Stimulated activated CD4-positive, alpha-beta T cell treated with anti-CD3 and anti-CD28 coated beads, Interleukin-1b, Interleukin-23, amount 100 ng/mL, for 24 hours (primary cell): ENCODE measurements at regions not wholly inside any gene's neighbourhood (a gene's known extent, or its start where the extent isn't known, plus 50 kb on each side); places are given as distances from the start of the nearest gene placed in this dataset.

Source experiments
- DNase-seq, 4 experiments: peaks; one replicate each; pipeline ENCODE4 v3.0.0-alpha.2; 2020; ENCODE audit warnings: low read depth in 4 of 4, low spot score in 1 of 4

DNA sequence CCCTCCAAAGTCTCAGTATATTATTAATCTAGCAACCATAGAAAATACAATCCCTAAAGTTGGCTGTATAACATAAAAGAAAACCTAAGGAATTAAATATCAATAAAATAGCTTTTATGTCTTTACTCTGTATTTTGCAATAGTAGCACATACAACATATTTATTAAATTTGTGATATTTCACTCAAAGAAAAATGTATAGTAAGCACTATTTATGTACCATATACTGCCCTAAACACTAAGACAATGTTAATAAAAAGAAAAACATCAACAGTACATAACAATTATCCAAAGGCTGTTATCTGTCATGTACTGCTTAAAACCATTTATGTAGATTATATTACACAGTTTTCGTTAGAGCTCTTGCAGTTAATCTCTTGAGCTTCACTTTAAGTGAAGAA lies 834.5 kb upstream of the INTU start:
- no peak for DNase-seq

DNA sequence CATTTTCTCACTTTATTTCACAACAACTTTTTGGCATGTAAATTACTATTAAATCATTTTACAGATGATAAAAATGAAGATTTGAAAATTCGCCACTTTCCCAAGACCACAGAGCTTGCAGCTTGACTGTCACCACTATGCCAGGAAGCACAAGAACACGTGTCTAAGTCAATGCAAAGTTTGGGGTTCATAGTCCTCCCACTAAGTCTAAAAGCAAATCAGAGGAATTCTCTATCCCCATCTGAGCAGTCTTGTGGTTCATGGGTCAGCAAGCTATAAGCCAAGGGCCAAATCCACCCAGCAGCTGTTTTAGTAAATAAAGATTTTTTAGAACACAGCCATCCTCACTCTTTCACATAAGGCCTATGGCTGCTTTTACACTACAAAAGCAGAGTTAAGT lies 833.3 kb upstream of the INTU start:
- no peak for DNase-seq

DNA sequence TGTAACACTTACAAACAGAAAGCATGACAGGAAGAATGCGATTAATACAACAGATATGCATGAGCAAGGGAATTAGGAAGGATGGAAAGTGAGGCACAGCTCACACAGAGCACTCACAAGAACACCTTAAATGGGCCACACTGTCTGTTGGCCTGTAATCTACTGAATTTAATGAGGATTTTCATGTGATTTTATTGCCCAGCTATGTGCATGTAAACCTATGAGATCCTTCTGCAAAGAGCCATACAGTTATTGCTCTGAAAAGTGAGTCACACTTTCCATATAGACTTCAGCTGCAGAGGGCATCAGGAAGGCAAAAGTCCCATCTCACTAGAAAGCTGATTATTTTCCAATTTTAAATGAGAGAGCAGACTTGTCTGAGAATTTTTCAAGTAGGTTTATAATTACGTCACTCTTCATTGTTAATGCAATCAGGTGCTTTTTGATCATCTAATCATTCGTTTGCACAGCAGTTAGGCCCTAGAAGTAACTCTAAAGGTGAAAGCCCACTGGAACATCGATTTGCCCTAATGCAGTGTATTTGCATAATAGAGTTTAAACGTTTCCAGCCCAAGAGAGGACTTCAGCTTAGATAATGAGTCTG lies 832.7 kb upstream of the INTU start:
- DNase-seq, result no peak

DNA sequence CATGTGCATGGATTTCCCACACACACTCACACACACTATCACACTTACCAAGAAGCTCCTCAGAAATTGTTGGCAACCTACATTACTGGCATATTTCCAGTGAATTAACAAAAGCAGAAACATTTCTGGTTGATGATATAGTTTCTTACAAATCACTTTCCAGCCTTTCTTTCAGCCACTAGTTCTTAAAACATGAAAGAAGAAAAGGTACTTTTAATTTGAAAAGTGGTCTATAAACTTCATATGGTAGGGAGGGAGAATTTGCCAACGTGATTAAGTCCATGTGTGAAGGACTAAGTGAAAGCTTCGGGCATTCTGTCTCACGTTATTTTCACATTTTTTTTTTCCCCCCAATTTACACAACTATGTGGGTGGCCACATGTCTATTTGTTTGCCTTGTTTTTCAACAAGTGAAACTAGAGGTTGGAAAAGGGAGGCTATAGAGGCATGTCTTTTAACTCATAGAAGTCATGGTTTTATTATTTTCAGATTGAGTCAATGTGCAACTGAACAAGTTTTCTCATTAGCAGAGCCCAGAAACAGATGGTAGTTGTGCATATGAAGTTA lies 832.1 kb upstream of the INTU start:
- DNase-seq, result no peak

DNA sequence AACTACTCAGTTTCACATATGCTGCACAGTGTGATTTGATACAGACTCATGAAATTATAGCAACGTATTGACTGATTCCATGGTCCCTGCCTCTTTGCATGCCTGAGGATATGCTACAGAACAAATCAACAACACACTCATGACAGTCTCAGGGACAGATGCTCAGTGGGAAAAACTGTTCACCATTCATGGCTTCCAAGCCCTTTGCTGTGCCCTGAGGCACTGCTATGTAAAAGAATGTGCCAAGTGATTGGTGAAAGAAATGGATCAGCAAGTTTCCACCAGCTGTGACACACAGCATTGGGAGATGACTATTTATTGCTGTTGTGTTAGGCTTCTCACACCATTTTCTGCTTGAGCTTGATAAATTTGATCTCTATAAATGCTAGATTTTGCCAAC lies 825.6 kb upstream of the INTU start:
- DNase-seq, result no peak

DNA sequence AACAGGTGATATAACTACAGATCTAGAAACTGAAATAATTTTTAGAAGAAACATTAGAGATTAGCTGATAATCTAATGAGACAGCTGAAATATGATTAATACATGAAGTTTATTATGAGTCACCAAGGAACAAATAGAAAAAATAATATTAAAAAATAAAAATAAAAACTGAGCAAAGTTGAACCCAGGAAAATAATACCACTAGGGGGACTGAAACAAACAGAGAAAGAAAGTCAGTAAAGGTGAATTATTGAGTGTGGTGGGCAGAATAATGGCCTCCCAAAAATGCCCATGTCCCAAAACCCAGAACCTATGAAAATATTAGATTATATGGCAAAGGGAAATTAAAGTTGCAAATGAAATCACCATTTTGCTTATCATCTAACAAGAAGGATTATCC lies 820.7 kb upstream of the INTU start:
- DNase-seq, result no peak

DNA sequence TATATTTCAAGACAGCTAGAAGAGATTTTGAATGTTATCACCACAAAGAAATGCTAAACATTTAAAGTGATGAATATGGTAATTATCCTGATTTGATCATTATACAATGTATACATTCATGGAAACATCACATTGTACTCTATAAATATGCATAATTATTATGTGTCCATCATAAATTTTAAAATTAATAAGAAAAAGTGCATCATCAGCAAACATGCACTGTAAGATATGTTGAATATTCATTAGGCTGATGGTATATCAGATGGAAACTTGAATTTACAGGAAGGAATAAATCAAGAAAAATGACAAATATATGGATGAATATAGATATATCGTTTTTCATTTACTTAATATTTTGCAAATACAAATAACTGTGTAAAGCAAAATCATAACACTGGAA lies 812.1 kb upstream of the INTU start:
- DNase-seq, result no peak

DNA sequence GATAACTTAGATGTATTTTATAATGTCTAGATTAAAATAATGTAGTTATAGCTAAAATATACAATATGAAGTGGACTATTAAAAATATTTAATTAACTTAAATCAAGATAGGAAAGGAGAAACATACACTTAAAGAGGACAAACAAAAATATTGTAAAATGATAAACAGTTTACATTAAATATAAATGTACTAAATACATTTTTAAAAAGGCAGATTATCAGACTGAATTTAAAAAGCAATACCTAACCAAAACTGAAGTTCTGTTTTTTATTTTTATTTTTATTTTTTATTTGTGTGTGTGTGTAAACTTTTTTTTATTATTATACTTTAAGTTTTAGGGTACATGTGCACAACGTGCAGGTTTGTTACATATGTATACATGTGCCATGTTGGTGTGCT lies 811.6 kb upstream of the INTU start:
- DNase-seq, result no peak

DNA sequence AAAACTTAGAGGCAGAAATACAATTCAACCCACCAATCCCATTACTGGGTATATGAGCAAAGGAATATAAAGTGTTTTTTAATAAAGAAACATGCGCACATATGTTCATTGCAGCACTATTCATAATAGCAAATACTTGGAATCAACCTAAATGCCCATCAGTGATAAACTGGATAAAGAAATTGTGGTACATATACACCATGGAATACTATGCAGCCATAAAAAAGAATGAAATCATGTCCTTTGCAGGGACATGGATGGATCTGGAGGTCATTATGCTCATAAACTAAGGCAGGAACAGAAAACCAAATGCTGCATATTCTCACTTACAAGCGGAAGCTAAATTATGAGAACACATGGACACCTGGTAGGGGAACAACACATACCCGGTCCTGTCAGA lies 807.7 kb upstream of the INTU start:
- no peak for DNase-seq

DNA sequence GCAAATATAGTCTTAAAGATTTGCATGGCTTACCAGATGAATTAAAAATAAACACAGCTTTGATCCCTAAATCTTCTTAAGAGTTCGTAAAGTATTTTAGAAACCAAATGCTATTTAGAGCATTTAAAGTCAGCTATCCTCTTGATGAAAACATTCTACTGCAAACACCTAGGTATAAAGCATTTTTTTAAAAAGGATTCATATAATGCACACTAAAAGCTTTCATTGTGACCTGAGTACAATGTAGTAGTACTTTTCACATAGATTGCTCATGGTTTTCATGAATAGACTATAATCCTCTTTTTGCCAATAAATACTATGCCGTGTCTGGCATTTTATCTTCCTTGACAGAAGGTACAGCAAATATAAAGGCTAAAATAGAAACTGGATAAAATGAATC lies 805.1 kb upstream of the INTU start:
- no peak for DNase-seq

DNA sequence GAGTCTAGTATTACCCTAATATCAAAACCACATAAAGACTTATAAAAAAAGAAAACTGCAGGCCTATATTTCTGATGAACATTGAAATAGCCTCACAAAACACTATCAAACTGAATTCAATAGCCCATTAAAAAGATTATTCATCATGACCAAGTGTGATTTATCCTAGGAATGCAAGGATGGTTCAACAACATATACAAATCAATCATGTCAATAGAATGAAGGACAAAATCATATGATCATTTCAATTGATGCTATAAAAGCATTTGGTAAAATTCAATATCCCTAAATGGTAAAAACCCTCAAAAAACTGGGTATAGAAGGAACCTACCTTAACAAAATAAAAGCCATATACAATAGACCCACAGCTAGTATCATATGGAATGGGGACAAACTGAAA lies 797.9 kb upstream of the INTU start:
- no peak for DNase-seq

DNA sequence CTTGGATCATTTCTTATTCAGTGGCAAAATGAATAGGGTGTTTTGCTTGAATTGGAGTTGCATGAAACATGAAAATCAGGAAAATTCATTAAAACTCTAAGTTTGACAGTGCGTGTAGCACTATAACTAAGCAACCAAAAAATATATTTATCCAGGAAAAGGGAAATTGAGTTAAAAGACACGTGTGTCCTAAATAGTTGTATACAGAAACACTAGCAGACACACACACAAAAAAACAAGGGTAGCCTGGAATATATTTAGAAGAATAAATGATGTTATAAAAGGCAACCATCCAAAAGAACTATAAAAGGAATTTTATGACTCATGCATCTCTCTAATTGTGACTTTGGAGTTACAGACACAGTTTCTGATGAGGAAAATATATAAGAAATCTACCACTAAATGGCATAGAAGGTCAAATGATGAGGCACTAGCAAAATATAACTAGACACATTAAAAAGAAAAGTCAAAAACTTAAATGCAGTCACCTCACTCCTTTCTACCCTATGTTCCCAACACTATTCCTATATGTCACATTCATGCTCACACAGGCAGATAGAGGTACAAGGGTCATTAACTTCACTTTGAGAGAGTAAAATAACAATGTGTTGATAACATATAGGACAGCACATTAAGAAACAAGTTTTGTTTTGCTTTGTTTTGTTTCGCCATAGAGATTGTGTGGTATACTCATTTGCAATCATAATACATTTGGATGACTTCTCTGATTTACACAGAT lies 793.6 kb upstream of the INTU start:
- DNase-seq, result no peak

DNA sequence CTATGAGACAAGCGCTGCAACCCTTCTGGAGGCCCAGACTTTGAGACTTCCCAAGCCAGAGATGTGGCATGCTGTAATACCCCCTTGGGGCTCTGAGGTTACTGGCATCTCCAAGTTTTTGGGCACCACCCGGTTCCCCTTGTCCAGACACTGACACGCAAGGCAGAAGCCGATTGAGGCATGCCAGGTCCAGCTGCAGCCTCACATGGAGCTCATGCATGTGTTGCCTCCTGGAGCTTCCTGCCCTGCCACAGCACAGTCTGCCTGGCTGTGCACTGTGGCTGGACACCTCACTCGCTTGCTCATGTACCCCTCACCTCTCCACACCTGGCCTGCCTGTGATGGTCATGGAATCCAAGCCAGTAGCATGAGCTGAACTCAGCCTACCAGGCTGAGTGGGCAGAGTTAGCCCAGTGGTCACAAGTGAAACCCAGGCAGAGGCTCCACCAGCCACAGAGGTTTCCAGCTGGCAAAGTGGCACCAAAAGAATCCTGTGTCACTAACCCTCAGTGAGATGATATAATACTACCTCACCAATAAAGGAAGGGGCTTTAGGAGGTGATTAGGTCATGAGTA lies 789.2 kb upstream of the INTU start:
- no peak for DNase-seq

DNA sequence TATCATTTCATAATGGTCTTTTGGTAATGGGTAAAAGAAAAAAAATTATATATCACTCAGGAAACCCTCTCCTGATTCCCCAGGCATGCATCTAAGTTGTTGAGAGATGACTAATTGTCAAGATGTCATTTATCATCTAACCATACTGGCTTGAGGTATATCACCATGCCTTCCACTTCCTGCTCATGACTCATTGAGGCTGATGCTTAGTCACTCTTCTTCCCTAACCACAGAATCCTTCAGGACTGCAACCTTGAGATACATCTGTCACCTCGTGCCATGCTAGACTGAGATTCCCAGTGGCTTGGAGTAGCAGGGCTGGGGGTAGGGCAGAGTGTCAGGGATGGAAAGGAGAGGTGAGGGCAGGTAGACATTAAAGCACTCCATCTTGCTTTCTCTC lies 782.5 kb upstream of the INTU start:
- no peak for DNase-seq

DNA sequence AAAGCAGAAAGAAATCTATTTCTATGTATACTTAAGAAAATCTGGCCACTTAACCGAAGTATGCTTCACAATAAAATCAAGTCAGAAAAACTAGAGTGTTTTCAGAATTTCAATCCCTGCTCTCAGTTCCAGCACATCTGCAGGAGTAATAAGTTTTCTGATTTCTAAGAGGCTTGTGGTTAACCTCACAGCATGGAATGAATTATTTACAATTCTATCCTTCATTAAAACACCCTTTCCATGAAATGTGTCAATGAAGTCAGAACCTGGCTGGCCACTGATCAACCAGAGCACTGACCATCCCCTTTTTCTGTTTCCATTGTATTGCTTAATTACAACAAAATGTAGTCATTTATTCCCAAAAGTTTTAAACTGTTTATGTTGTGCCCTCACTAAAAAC lies 781.4 kb upstream of the INTU start:
- DNase-seq, result no peak

DNA sequence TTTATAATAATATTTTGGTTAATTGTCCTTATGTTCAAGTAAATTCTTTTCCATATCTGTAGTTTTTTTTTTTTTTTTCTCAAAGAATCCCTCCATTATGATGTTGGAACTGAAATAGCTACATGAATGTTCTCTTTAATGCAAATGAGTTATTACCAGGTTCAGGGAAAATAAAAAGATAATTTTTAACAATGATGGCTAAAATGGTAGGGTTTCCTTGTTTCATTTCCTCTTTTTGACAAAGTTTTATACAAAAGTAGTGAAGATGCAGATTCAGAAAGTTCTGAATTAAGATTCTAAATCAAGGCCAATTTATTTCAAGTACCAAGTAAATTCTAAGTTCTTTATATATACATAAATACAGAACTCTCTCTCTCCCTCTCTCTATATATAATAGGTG lies 779.0 kb upstream of the INTU start:
- no peak for DNase-seq

DNA sequence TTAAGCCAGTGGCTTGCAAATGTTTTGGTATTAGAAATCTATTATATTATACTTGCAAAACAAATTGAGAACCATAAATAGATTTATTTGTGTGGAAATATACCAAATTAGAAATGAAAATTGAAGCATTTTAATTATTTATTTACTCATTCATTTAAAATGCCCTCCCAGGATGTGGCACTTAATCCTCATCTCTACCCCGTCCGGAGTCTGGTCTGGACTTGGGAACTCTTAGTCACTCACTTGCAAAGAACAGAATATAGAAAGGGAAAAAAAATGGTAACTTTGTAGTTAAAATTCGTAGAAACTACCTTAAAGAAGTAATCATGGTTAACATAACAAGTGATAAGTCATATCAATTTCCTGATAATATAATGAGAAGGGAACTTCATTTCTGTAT lies 775.9 kb upstream of the INTU start:
- no peak for DNase-seq

DNA sequence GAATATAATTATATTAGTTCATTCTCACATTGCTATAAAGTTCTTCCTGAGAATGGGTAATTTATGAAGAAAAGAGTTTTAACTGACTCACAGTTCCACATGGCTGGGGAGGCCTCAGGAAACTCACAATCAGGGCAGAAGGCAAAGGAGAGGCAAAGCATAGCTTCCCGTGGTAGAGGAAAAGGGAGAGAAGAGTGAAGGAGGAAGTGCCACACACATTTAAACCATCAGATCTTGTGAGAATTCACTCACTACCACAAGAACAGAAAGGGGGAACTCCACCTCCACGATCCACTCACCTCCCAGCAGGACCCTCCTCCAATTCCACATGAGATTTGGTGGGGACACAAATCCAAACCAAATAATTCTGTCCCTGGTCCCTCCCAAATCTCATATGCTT lies 773.4 kb upstream of the INTU start:
- DNase-seq, result no peak

DNA sequence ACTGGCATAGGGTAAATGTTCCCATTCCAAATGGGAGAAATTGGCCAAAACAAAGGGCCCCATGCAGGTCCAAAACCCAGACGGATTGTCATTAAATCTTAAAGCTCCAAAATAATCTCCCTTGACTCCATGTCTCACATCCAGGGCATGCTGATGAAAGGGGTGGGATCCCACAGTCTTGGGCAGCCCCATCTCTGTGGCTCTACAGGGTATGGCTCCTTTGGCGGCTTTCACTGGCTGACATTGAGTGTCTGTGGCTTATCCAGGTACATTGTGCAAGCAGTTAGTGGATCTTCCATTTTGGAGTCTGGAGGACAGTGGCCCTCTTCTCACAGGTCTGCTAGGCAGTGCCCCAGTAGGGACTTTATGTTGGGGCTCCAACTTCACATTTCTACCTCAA lies 772.9 kb upstream of the INTU start:
- DNase-seq, result no peak

DNA sequence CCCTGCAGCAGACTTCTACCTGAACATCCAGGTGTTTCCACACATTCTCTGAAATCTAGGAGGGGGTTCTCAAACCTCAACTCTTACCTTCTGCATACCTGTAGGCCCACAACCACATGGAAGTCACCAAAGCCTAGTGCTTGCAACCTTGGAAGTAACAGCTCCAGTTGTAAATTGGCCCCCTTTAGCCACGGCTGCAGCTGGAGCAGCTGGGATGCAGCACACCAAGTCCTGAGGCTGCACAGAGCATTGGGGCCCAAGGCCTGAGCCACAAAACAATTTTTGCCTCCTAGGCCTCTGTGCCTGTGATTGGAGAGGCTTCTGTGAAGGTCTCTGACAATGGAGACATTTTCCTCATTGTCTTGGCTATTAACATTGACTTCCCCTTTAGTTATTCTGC lies 772.4 kb upstream of the INTU start:
- DNase-seq, result no peak

DNA sequence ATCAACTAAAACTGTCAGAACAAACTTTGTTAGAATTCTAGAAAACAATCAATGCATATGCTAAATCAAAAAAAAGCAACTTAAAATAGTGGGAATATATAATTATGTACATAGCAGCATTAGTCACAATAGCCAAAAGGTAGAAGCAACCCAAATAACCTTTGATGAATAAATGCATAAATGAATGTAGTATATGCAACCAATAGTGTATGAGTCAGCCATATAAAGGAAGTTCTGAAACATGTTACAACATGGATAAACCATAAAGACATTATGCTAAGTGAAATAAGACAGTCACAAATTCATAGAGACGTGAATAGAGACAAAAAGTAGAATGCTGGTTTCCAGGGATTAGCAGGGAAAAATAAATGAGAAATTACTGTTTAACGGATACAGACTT lies 762.8 kb upstream of the INTU start:
- DNase-seq, result no peak

DNA sequence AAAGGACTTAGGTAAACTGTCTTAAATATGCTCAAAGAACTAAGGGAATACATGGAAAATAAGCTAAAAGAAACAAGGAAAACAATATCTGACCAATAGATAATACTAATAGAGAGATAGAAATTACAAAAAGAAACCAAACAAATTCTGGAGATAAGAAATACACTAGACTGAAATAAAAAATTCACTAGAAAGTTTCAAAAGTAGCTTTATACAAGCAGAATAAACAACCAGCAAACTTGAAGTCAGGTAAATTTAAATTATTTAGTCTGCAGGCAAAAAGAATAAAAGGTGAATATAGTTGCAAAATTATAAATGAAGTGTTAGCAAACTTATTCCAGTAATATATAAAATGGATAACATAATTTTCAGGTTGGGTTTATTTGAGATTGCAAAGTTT lies 760.9 kb upstream of the INTU start:
- no peak for DNase-seq

DNA sequence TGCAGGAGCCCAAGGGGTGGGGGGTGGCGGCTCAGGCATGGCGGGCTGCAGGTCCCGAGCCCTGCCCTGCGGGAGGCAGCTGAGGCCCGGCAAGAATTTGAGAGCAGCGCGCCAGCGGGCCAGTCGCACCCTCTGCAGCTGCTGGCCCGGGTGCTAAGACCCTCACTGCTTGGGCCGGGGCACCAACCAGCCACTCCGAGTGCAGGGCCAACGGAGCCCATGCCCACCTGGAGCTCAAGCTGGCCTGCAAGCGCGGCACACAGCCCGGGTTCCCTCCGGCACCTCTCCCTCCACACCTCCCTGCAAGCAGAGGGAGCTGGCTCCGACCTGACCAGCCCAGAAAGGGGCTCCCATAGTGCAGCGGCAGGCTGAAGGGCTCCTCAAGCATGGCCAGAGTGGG lies 758.2 kb upstream of the INTU start:
- no peak for DNase-seq
